ENCODE measurements at regions not wholly inside any gene's neighbourhood (a gene's known extent, or its start where the extent isn't known, plus 50 kb on each side); places are given as distances from the start of the nearest gene placed in this dataset.
"Not testable (repeated sequence)": the region's sequence is repeated elsewhere in the genome, so short reads cannot be mapped to it uniquely, and the experiment has no call there.

DNA sequence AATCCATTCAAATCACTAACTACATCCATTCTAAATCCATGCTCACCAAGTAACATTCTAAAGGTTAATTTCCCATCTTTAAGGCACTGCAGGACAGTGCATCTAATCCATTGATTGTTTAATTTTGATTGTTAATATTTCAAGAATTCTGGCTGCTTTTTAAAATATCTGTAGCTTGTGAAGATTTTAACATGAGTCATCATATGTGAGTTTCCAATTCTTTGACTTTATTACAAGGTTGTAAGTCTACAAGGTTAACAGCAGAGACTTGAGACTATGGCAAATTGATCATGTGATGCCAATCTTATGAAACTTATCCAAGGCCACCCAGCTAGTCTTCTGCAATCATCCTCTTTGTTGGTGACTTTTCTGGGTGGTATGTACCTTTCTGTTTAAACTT, 349.2 kb upstream of the ZC3H15 start:
- TF ChIP-seq, protein P1, sequence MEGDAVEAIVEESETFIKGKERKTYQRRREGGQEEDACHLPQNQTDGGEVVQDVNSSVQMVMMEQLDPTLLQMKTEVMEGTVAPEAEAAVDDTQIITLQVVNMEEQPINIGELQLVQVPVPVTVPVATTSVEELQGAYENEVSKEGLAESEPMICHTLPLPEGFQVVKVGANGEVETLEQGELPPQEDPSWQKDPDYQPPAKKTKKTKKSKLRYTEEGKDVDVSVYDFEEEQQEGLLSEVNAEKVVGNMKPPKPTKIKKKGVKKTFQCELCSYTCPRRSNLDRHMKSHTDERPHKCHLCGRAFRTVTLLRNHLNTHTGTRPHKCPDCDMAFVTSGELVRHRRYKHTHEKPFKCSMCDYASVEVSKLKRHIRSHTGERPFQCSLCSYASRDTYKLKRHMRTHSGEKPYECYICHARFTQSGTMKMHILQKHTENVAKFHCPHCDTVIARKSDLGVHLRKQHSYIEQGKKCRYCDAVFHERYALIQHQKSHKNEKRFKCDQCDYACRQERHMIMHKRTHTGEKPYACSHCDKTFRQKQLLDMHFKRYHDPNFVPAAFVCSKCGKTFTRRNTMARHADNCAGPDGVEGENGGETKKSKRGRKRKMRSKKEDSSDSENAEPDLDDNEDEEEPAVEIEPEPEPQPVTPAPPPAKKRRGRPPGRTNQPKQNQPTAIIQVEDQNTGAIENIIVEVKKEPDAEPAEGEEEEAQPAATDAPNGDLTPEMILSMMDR (IDR thresholded peaks at IDR 0.05): no peak
- H3K9me3 ChIP-seq: no peaks in the 10 kb centered on the region
- H3K4me1 ChIP-seq: no peaks in the 10 kb centered on the region
- DNase-seq: no peak
- no peak overlapping the region for H3K4me3 ChIP-seq
- intact Hi-C loops (cut with DNase I; ENCODE audit: low total_unique reads): no loop called here
- H3K27me3 ChIP-seq: no peaks in the 10 kb centered on the region
- H3K27ac ChIP-seq: no peak overlapping the region
- no peaks in the 10 kb centered on the region for H3K36me3 ChIP-seq

DNA sequence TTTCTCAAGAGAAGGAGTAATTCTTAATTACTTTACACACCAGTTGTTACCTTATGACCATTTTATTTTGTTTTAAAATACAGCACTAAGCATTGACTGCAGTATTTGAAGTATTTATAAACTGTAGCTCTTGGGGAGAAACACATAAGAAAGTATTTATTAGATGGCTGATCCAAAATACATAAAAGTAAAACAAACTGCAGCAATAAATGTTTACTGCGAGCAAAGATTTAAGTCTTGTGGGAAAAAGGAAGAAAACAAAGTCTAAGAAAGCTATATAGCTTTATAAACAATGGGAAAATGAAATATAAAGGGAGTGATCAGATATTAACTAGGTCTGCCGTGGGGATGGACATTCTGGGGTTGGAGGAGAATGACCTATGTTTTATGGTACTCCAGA, 347.2 kb upstream of the ZC3H15 start:
- TF ChIP-seq, protein P1 (IDR thresholded peaks at IDR 0.05): no peak
- no peak for DNase-seq
- Histone ChIP-seq H3K36me3 (no peaks in the 10 kb centered on the region), H3K4me1 (no peaks in the 10 kb centered on the region), H3K4me3 (no peak overlapping the region), H3K27ac (no peak overlapping the region), H3K27me3 (no peaks in the 10 kb centered on the region), H3K9me3 (no peaks in the 10 kb centered on the region)
- intact Hi-C loops (cut with DNase I; ENCODE audit: low total_unique reads): no loop called here

DNA sequence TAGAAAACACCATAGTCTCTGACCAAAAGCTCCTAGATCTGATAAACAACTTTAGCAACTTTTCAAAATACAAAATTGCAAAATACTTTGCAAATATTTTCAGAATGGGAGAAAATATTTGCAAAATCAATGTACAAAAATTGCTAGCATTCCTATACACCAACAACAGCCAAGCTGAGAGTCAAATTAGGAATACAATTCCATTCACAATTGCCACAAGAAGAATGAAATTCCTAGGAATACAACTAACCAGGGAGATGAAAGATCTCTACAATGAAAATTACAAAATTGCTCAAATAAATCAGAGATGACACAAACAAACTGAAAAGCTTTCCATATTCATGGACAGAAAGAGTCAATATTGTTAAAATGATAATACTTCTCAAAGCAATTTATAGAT, 327.0 kb upstream of the ZC3H15 start:
- TF ChIP-seq, protein P1 (IDR thresholded peaks at IDR 0.05): no peak
- Histone ChIP-seq H3K36me3 (no peaks in the 10 kb centered on the region), H3K27ac (no peak overlapping the region), H3K9me3 (peaks cover 0 to 19% (median 12%) of the 10 kb centered on the region in 3 donors), H3K27me3 (no peaks in the 10 kb centered on the region), H3K4me1 (peaks cover 0 to 6% (median 0%) of the 10 kb centered on the region in 4 donors), H3K4me3 (no peak overlapping the region)
- no peak for DNase-seq
- intact Hi-C loops (cut with DNase I; ENCODE audit: low total_unique reads): no loop called here

DNA sequence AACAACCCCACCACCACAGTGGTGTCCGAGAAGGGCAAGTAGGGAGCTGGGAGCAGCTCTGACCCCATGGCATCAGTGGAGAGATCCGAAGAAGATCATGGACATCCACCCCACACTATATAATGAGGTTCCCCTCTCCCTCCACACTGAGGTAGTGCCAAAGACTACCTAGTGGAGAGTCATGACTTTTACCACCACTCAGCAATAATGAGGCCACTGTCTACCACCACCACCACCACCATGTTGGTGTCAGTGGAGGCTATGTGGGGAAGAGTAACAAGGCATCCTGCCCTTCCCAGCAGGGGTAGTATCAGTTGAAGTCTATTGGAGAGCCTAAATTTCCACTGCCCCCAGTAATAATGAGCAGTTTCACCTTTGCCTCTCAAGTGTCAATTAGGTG, 321.7 kb upstream of the ZC3H15 start:
- no peaks in the 10 kb centered on the region for H3K4me1 ChIP-seq
- no peak overlapping the region for H3K27ac ChIP-seq
- TF ChIP-seq, protein P1 (IDR thresholded peaks at IDR 0.05): no peak
- no peaks in the 10 kb centered on the region for H3K36me3 ChIP-seq
- peaks cover 0 to 3% (median 0%) of the 10 kb centered on the region in 3 donors for H3K9me3 ChIP-seq
- intact Hi-C loops (cut with DNase I; ENCODE audit: low total_unique reads): no loop called here
- no peak overlapping the region for H3K4me3 ChIP-seq
- H3K27me3 ChIP-seq: no peaks in the 10 kb centered on the region
- no peak for DNase-seq

DNA sequence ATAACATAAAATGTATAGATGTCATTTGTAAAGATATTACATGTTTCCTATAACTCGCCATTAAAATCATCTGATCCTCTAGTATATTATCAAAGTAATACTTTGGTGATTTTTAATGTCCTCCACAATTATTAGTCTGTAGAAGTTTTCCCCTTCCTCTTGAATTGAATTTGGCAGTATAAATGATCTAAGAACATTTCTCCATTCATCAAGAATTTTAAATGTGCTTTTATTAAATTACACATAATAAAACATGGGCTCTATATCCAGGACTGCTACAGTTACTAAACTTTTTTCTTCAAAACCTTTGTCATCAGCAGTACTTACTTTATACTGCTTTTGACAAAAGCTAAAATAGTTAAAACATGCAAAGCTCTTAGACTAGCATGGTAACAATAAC, 315.4 kb upstream of the ZC3H15 start:
- no peaks in the 10 kb centered on the region for H3K4me1 ChIP-seq
- H3K27ac ChIP-seq: no peak overlapping the region
- intact Hi-C loops (cut with DNase I; ENCODE audit: low total_unique reads): no loop called here
- no peaks in the 10 kb centered on the region for H3K9me3 ChIP-seq
- H3K27me3 ChIP-seq: no peaks in the 10 kb centered on the region
- no peak overlapping the region for H3K4me3 ChIP-seq
- TF ChIP-seq, protein P1 (IDR thresholded peaks at IDR 0.05): no peak
- no peaks in the 10 kb centered on the region for H3K36me3 ChIP-seq
- no peak for DNase-seq

DNA sequence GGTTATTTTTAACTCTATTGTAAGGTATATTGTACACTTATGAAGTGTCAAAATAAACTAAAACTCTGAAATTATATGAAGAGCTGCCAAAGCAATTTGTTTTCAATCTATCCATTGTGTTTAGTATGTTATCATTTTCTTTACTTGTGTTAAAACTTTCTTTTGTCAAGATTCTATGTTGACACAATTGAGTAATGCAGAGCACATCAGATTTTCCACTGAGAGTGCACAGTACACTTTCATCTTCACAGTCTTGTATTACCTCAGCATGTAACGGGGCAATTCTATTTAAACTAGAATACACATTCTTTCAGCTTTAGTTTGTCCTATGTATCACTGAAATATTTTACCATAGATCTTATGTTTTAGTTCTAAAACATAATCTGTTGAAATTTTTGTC, 304.4 kb upstream of the ZC3H15 start:
- no peaks in the 10 kb centered on the region for H3K36me3 ChIP-seq

DNA sequence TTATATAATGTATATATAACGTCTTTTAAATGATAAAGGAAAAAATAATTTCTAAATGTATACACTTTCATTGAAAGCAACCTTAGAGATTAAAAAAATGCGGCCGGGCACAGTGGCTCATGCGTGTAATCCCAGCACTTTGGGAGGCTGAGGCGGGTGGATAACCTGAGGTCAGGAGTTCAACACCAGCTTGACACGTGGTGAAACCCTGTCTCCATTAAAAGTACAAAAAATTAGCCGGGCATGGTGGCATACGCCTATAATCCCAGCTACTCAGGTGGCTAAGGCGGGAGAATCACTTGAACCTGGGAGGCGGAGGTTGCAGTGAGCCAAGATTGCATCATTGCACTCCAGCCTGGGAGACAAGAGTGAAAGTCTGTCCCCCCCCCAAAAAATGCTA, 303.7 kb upstream of the ZC3H15 start:
- H3K27me3 ChIP-seq; H3K27ac ChIP-seq; intact Hi-C loops (cut with DNase I; ENCODE audit: low total_unique reads); DNase-seq; H3K9me3 ChIP-seq; H3K36me3 ChIP-seq; H3K4me3 ChIP-seq: not testable (repeated sequence)
- H3K4me1 ChIP-seq: peaks cover 0 to 21% (median 7%) of the 10 kb centered on the region in 4 donors

More for the DNA sequence above, 304.4 kb upstream of the ZC3H15 start:
- Histone ChIP-seq H3K27ac (no peak overlapping the region), H3K4me1 (peaks cover 0 to 21% (median 7%) of the 10 kb centered on the region in 4 donors), H3K9me3 (no peaks in the 10 kb centered on the region), H3K27me3 (no peaks in the 10 kb centered on the region), H3K4me3 (no peak overlapping the region)
- no peak for DNase-seq
- intact Hi-C loops (cut with DNase I; ENCODE audit: low total_unique reads): no loop called here
- TF ChIP-seq, protein P1 (IDR thresholded peaks at IDR 0.05): no peak

Measured in tibial artery (tissue), 4 donors.